WTC11 (cell line): ENCODE measurements at regions not wholly inside any gene's neighbourhood (a gene's known extent, or its start where the extent isn't known, plus 50 kb on each side); places are given as distances from the start of the nearest gene placed in this dataset.

Experiments used
- CREB1 ChIP-seq: sonication (generic); formaldehyde crosslinking; IDR thresholded peaks from 2 replicates; pipeline ENCODE4 v1.8.0; 2023; ENCODE audit warnings: mild to moderate bottlenecking, missing genetic modification reagents
- CTCF ChIP-seq: fragments of 200-600 bp; IDR thresholded peaks from 2 replicates; pipeline ENCODE4 v1.8.0; 2022; ENCODE audit warnings: antibody characterized with exemption
- ELF4 ChIP-seq: sonication (generic); formaldehyde crosslinking; IDR thresholded peaks from 2 replicates; pipeline ENCODE4 v1.8.1; 2022; ENCODE audit warnings: low read depth, mild to moderate bottlenecking, moderate library complexity, missing genetic modification reagents
- ESRRA ChIP-seq: sonication (generic); formaldehyde crosslinking; IDR thresholded peaks from 2 replicates; pipeline ENCODE4 v1.8.1; 2022; ENCODE audit warnings: mild to moderate bottlenecking, missing genetic modification reagents, borderline replicate concordance
- FOXJ3 ChIP-seq: sonication (generic); formaldehyde crosslinking; IDR thresholded peaks from 2 replicates; pipeline ENCODE4 v1.9.0; 2021; ENCODE audit warnings: missing genetic modification reagents, mild to moderate bottlenecking, borderline replicate concordance
- FOXK1 ChIP-seq: sonication (generic); formaldehyde crosslinking; IDR thresholded peaks from 2 replicates; pipeline ENCODE4 v1.8.0; 2022; ENCODE audit warnings: mild to moderate bottlenecking, moderate library complexity, missing genetic modification reagents
- FOXP4 ChIP-seq: sonication (generic); formaldehyde crosslinking; IDR thresholded peaks from 2 replicates; pipeline ENCODE4 v1.8.0; 2022; ENCODE audit warnings: mild to moderate bottlenecking, missing genetic modification reagents
- IRF2 ChIP-seq: sonication (generic); formaldehyde crosslinking; IDR thresholded peaks from 2 replicates; pipeline ENCODE4 v1.8.0; 2022; ENCODE audit warnings: low read depth, missing genetic modification reagents, borderline replicate concordance
- NFE2L1 ChIP-seq: sonication (generic); formaldehyde crosslinking; IDR thresholded peaks from 2 replicates; pipeline ENCODE4 v1.8.1; 2023; ENCODE audit warnings: missing genetic modification reagents
- ZNF232 ChIP-seq: sonication (generic); formaldehyde crosslinking; IDR thresholded peaks from 2 replicates; pipeline ENCODE4 v1.8.0; 2022; ENCODE audit warnings: mild to moderate bottlenecking, missing genetic modification reagents
- ZNF263 ChIP-seq: sonication (generic); formaldehyde crosslinking; IDR thresholded peaks from 2 replicates; pipeline ENCODE4 v1.8.1; 2022; ENCODE audit warnings: low read depth, mild to moderate bottlenecking, moderate library complexity, missing genetic modification reagents
- ZNF425 ChIP-seq: fragments of 250-450 bp; sonication (Bioruptor Pico); conservative IDR thresholded peaks from 2 replicates; pipeline ENCODE4 v1.9.0; 2021; ENCODE audit warnings: mild to moderate bottlenecking
- TF ChIP-seq, protein P1 (sequence below): sonication (generic); formaldehyde crosslinking; IDR thresholded peaks from 2 replicates; pipeline ENCODE4 v1.8.0; 2022; ENCODE audit warnings: mild to moderate bottlenecking, missing genetic modification reagents
- TF ChIP-seq, protein P2 (sequence below): sonication (generic); formaldehyde crosslinking; IDR thresholded peaks from 2 replicates; pipeline ENCODE4 v1.8.0; 2023; ENCODE audit warnings: missing genetic modification reagents

DNA sequence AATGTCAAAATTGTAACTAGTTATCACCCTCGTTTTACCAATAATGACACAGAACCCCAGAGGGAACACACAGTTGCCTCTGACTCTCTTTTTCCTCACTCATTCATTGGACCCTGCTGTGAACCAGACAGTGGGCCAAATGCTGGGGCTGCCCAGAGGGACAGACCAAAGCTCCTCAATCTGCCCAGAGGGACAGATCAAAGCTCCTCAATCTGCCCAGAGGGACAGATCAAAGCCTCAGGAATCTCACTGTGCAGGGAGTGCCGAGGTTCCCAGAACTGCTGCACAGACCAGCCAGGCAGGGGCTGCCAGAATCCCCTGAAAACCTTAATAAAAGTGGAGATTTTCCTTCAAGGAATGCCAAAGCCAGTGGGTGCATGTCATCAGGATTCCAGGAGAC is 179.1 kb downstream of the SOD2 start:
- TF ChIP-seq, protein P1, sequence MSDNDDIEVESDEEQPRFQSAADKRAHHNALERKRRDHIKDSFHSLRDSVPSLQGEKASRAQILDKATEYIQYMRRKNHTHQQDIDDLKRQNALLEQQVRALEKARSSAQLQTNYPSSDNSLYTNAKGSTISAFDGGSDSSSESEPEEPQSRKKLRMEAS (CRISPR knock-in tag) = no peak
- TF ChIP-seq CTCF (no peak), FOXK1 (CRISPR knock-in tag) (no peak), ELF4 (no peak), ZNF263 (no peak), FOXP4 (CRISPR knock-in tag) (no peak), NFE2L1 (CRISPR knock-in tag) (no peak), CREB1 (no peak), IRF2 (CRISPR knock-in tag) (no peak), ESRRA (no peak), ZNF232 (no peak), ZNF425 (CRISPR knock-in tag) (no peak), FOXJ3 (no peak)
- TF ChIP-seq, protein P2, sequence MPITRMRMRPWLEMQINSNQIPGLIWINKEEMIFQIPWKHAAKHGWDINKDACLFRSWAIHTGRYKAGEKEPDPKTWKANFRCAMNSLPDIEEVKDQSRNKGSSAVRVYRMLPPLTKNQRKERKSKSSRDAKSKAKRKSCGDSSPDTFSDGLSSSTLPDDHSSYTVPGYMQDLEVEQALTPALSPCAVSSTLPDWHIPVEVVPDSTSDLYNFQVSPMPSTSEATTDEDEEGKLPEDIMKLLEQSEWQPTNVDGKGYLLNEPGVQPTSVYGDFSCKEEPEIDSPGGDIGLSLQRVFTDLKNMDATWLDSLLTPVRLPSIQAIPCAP (CRISPR knock-in tag) = no peak
